Epithelial cell of prostate (primary cell): ENCODE measurements at regions not wholly inside any gene's neighbourhood (a gene's known extent, or its start where the extent isn't known, plus 50 kb on each side); places are given as distances from the start of the nearest gene placed in this dataset.
"Not testable (repeated sequence)": the region's sequence is repeated elsewhere in the genome, so short reads cannot be mapped to it uniquely, and the experiment has no call there.

Source experiments
- DNase-seq: peaks from one replicate; pipeline ENCODE4 v3.0.0-alpha.2; 2011; ENCODE audit warnings: low read depth, low spot score
- H3K27ac ChIP-seq: fragments of 450-650 bp; 2 replicates; pipeline ENCODE4 v1.5.1; 2017; ENCODE audit warnings: mild to moderate bottlenecking

GRCh38 chr10:7108141-7108540 lies 302.7 kb downstream of the SFMBT2 start:
- H3K27ac ChIP-seq, result no peak overlapping the region
- no peak for DNase-seq

GRCh38 chr10:7107285-7107684 lies 303.5 kb downstream of the SFMBT2 start:
- no peak for DNase-seq
- H3K27ac ChIP-seq, result no peak overlapping the region

GRCh38 chr10:7104379-7104778 lies 306.5 kb downstream of the SFMBT2 start:
- not testable (repeated sequence) for DNase-seq

DNA sequence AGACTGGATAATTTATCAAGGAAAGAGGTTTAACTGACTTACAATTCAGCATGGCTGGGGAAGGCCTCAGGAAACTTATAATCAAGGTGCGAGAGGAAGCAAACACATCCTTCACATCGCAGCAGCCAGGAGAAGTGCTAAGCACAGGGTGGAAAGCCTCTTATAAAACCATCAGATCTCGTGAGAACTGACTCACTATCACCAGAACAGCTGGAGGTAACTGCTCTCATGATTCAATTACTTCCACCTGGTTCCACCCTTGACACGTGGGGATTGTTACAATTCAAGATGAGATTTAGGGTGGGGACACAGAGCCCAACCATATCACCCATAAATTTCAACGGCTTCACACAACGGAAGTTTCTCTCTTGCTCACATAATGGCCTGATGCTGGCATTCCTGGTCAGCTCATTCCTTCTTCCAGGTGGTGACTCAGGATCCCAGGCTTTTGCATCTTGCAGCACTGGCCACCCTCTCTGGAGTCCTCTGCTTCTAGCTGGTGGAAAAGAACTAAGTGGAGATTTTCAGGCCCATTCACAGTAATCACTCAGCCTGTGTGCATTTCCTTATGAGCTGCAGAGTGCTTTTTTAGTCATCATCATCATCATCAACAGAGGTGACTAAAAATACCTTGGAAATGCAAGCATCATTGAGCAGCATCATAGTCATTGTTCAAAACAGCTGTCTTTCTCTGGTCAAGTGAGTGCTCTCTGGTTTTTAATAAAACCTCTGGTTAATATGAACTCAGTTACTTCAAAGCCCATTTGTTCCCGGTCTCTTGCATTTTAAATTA lies 308.1 kb downstream of the SFMBT2 start:
- no peak for DNase-seq
- H3K27ac ChIP-seq, result no peak overlapping the region

More at GRCh38 chr10:7104379-7104778, 306.5 kb downstream of the SFMBT2 start:
- not testable (repeated sequence) for H3K27ac ChIP-seq

DNA sequence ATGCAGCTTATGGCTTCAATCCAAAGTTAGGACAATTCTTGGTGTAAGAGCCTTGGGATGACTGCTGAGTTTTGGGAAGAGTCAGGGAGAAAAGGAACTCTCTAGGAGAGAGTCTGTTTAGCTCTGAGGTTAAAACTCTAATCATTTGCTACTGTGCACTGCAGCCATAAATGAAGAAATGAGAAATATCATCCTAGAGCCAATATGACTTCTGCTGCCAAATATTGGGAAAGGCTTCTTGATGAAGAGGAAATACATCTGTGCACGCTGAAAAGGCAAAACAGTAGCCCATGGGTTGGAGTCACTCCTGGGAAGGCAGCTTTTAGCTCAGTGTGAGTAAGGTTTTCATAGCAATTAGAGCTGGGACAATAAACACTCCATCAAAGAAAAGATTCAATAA lies 308.8 kb downstream of the SFMBT2 start:
- H3K27ac ChIP-seq, result no peak overlapping the region
- no peak for DNase-seq

DNA sequence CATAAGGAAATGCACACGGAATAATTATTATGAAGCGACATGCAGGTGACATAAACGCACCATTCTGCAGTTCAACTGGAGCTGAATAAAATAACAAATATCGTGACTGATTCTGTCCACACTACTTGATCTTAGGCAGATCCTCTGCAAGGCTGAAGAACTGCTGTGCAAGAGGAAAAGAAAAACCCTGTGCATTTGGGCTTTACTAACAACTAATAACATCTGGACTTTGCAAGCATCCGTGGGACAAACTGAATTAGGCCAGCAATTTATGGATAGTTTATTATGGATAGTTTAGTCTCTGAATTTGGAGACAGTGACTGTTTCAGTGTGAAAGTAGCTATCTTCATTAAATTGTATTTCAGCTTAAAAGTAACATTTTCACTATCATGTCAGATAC lies 309.4 kb downstream of the SFMBT2 start:
- no peak for DNase-seq
- H3K27ac ChIP-seq, result no peak overlapping the region

GRCh38 chr10:7100032-7100702 lies 310.7 kb downstream of the SFMBT2 start:
- H3K27ac ChIP-seq, result no peak overlapping the region
- no peak for DNase-seq

DNA sequence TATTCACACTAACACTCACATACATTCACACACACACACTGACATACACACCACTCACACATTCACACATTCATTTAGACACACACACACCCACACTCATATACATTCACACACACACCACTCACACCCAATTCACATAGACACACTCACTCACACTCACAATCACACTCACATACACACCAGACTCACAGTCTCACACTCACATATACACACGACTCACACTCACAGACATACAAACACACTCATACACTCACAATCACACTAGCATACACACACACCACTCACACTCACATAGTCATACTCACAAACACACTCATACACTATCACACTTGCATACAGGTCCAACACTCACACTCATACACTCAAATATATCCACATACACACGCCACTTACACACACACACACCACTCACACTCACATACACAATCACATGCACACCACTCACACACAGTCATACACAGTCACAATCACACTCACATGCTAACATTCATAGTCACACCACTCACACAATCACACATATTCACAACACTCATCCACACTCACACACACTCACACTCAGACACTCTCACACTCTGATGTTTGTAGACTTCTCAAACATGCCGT lies 312.6 kb downstream of the SFMBT2 start:
- no peak overlapping the region for H3K27ac ChIP-seq
- DNase-seq, result no peak

- H3K27ac ChIP-seq, result no peak overlapping the region
Observed at GRCh38 chr10:7094781-7095180, 316.1 kb downstream of the SFMBT2 start.

DNA sequence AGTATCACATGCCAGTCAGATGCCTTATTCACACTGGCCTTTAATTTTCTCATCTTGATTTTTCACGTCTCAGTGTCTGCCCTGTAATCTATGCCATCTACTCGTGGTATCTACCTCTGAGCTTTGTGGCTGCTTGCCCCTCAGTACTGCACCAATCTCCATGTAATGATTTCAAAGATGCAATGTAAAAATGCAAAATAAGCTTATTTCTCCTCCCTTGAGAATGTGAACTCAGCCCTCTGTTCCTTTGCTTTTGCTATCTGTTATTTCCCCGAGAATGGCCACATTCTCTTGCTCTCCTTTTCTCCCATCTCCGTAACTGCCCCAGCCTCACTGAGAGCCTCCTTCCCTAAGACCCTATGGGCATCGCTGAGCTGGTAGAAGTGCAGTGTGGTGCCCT lies 317.5 kb downstream of the SFMBT2 start:
- no peak overlapping the region for H3K27ac ChIP-seq
- DNase-seq, result no peak

More at GRCh38 chr10:7094781-7095180, 316.1 kb downstream of the SFMBT2 start:
- no peak for DNase-seq

- no peak overlapping the region for H3K27ac ChIP-seq
- DNase-seq, result no peak
Observed at GRCh38 chr10:7092603-7093002, 318.2 kb downstream of the SFMBT2 start.

DNA sequence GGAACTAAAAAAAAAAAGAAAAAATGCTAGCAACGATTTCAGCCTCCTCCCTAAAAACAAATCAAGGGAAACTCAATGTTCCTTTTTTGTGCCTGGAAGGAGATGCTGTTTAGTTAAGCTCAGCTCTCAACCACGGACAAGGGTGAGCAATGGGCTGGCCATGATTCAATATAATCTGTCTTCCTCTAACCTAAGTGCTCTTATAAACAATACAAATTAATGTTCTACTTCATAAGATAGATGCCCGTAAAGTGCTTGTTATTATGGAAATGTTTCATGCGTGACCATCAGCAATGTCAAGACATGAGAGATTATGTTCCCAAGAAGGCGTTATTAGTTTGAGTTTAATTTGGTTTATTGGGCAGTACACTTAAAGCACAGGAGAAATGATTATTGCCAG lies 320.3 kb downstream of the SFMBT2 start:
- no peak overlapping the region for H3K27ac ChIP-seq
- DNase-seq, result no peak

GRCh38 chr10:7085913-7086589 lies 324.8 kb downstream of the SFMBT2 start:
- DNase-seq, result no peak
- no peak overlapping the region for H3K27ac ChIP-seq

DNA sequence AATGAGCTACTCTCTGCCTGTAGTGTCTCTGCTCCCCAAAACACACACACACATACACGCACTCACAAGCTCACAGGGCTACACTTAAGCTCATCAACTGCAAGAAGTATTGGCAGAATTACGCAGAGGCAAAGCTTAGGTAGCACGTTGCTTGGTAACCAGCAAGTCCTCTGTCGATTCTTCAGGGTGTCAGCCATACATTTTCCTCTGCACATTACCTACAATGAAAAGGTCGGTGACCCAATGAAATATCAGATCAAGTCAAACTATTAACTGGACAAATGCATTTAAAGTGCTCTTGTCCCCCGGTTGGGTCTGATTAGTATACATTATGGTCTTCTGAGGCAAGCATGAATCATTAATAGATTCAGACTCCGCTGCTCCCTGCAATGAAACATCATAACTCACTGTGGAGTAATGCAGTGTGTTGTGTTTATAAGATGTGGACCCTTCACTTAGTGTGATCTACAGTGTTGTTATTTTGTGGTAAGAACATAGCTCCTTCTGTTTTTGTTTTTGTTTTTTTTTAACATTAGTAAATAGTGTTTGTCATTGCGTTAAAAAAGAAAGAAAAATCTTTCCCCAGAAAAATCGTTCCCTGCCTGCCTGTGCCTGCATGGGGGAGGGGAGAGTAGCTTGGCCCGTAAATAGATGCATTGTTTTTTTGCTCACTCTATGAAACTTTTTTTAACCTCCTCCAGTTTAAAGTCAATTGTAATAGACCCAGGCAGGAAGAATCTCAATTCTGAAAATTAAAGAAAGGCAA lies 325.5 kb downstream of the SFMBT2 start:
- no peak overlapping the region for H3K27ac ChIP-seq
- no peak for DNase-seq

- no peak overlapping the region for H3K27ac ChIP-seq
- no peak for DNase-seq
Observed at GRCh38 chr10:7084280-7085005, 326.4 kb downstream of the SFMBT2 start.

DNA sequence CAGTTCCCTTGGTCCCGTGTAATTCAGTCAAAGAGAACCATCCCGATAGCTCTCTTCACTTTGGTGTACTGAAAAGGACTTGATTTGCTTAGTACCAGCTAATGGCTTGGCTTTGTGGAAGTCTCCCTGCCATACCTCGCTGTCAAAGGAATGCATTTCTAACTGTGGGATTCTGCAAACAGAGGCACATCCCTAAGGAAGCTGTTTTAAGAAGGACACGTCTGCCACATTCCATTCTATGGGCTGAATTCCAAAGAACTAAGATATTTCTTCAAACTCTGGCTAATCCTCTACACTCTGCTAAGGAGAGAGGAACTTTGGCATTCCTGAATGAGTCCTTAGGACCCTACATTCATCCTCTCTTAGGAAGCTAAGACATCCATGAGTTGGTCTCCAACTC lies 327.9 kb downstream of the SFMBT2 start:
- DNase-seq, result no peak
- no peak overlapping the region for H3K27ac ChIP-seq

DNA sequence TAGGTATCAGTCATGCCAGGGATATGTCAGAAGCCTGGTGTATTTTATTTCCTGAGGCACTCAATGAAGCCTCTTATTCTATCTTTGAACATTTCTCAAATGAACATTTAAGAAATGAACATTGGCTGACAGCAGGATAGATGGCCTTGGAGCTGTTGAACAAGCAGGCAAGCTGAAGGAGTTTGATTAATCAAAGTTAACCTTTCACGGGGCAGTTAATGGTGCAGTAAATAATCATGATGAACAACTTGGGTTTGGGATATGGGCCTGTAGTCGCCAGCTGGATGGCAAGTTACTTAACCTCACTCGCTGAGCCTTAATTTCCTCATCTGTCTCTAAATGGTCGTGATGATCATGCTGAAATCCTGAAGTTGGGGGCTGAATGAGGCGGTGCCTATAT lies 333.0 kb downstream of the SFMBT2 start:
- DNase-seq, result no peak
- H3K27ac ChIP-seq, result no peak overlapping the region

- no peak for DNase-seq
- H3K27ac ChIP-seq, result no peak overlapping the region
Observed at GRCh38 chr10:7075851-7076250, 335.0 kb downstream of the SFMBT2 start.

- H3K27ac ChIP-seq, result no peak overlapping the region
- no peak for DNase-seq
Observed at GRCh38 chr10:7075110-7075509, 335.7 kb downstream of the SFMBT2 start.
